ENCODE measurements at regions not wholly inside any gene's neighbourhood (a gene's known extent, or its start where the extent isn't known, plus 50 kb on each side); places are given as distances from the start of the nearest gene placed in this dataset.

- TF ChIP-seq CTCF (IDR thresholded peaks at IDR 0.05; ENCODE audit: poor library complexity) (no peak), EZH2 (IDR thresholded peaks at IDR 0.05; ENCODE audit: borderline replicate concordance) (no peak), EZH2phosphoT487 (IDR thresholded peaks at IDR 0.05; ENCODE audit: low read depth, severe bottlenecking, unreplicated experiment) (no peak)
Measured at GRCh38 chr5:89444088-89444487, 561.1 kb upstream of the MEF2C start.
